Right atrium auricular region (tissue), 2 donors: ENCODE measurements at regions not wholly inside any gene's neighbourhood (a gene's known extent, or its start where the extent isn't known, plus 50 kb on each side); places are given as distances from the start of the nearest gene placed in this dataset.
A peak's percentile ranks its signal among the peaks of the same experiment; 100 is the strongest.

Source experiments
- DNase-seq: peaks from one replicate; pipeline ENCODE4 v3.0.0-alpha.2; 2019; ENCODE audit warnings: low spot score
- H3K27ac ChIP-seq, 2 donors: fragments of 200-600 bp; sonication (generic); 1 replicate in 1 of 2; 2 replicates in 1 of 2; pipeline ENCODE4 v1.5.1; 2016 to 2019
- H3K27me3 ChIP-seq, 2 donors: fragments of 200-600 bp; sonication (generic); one replicate each; pipeline versions ENCODE4 v1.5.1 to v1.6.0; 2017 to 2019
- H3K36me3 ChIP-seq: fragments of 200-600 bp; sonication (generic); one replicate; pipeline ENCODE4 v1.5.1; 2016
- H3K4me1 ChIP-seq, 2 donors: fragments of 200-600 bp; sonication (generic); one replicate each; pipeline versions ENCODE4 v1.5.1 to v1.6.0; 2017 to 2019
- H3K4me3 ChIP-seq, 2 donors: fragments of 200-600 bp; sonication (generic); 1 replicate in 1 of 2; 2 replicates in 1 of 2; pipeline ENCODE4 v1.5.1; 2017 to 2019; ENCODE audit warnings: mild to moderate bottlenecking in 1 of 2, moderate library complexity in 1 of 2
- H3K9me3 ChIP-seq, 2 donors: fragments of 200-600 bp; sonication (generic); one replicate each; pipeline ENCODE4 v1.5.1; 2019
- TF ChIP-seq, protein P1 (sequence below), 2 donors: fragments of 200-600 bp; sonication (generic); IDR thresholded peaks; one replicate each; pipeline ENCODE4 v1.5.1; 2019; ENCODE audit warnings: antibody characterized with exemption in 2 of 2

DNA sequence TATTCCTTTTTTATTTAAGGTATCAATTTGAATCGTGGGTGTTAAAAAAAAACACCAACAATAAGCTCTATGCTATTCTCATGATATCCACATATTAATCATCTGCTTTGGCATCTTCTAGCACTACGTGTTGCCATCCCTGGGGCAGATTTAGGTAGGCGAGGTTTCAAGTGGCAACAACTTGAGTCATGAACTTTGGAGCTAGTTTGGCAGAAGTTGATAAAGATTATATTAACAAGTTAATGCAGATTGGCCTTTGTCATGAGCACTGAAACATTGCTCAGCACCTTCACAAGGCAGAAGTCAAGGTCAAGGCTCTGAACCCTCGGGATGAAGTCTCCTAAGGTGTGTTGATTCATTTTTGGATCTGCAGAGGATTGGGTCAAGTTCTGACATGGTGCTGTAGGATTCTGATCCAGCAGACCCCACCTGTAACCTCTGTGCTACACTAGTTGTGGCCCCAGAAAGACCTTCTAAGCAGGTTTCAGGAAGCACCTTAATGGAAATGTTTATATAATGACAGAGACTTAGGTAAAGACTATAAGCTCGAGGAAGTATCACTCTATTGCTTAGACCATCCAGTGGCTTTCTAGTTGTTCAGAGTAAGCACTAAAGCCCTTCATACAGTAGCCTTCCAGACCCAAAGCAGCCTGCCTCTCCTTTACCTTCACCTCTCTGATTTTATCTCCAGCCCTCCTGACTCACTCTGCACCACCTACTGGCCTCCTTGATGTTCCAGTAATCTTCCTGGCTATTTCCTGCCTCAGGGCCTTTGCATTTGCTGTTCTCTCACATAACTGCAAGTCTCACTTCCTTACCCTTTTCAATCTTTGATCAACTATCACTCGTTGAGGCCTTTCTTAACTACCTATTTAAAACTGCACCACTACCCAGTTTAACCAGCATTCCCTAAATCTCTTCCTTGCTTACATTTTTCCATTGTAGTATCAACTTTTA, 117.0 kb upstream of the SLC4A4 start:
- Histone ChIP-seq H3K4me1 (peaks cover 0 to 6% of the 10 kb centered on the region in 2 donors), H3K36me3 (no peaks in the 10 kb centered on the region), H3K9me3 (no peaks in the 10 kb centered on the region), H3K4me3 (no peak overlapping the region), H3K27ac (no peak overlapping the region), H3K27me3 (no peaks in the 10 kb centered on the region)
- no peak for DNase-seq
- TF ChIP-seq, protein P1, sequence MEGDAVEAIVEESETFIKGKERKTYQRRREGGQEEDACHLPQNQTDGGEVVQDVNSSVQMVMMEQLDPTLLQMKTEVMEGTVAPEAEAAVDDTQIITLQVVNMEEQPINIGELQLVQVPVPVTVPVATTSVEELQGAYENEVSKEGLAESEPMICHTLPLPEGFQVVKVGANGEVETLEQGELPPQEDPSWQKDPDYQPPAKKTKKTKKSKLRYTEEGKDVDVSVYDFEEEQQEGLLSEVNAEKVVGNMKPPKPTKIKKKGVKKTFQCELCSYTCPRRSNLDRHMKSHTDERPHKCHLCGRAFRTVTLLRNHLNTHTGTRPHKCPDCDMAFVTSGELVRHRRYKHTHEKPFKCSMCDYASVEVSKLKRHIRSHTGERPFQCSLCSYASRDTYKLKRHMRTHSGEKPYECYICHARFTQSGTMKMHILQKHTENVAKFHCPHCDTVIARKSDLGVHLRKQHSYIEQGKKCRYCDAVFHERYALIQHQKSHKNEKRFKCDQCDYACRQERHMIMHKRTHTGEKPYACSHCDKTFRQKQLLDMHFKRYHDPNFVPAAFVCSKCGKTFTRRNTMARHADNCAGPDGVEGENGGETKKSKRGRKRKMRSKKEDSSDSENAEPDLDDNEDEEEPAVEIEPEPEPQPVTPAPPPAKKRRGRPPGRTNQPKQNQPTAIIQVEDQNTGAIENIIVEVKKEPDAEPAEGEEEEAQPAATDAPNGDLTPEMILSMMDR (IDR thresholded peaks at IDR 0.05) = no peak

DNA sequence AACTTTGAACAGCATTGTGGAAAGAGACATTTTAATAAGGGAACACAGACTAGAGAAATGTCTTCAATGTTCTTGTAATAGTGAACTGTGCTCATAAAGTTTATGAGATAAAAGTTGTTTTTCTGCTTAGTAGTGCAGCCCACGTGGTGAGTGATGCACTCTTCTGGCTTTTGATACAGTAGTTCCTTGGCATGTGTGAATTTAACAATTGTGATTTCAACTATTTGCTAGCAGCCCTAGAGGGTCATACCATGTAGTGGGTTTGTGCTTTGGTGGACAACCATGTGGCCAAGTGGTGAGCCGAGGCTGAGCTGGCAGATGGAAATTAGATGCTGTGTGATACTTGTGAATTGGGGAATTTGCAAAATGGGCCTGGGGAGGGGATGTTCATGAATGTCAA, 116.2 kb upstream of the SLC4A4 start:
- TF ChIP-seq, protein P1 (IDR thresholded peaks at IDR 0.05) = no peak
- DNase-seq = no peak
- Histone ChIP-seq H3K27ac (no peak overlapping the region), H3K36me3 (no peaks in the 10 kb centered on the region), H3K9me3 (no peaks in the 10 kb centered on the region), H3K4me3 (no peak overlapping the region), H3K4me1 (no peaks in the 10 kb centered on the region), H3K27me3 (no peaks in the 10 kb centered on the region)

DNA sequence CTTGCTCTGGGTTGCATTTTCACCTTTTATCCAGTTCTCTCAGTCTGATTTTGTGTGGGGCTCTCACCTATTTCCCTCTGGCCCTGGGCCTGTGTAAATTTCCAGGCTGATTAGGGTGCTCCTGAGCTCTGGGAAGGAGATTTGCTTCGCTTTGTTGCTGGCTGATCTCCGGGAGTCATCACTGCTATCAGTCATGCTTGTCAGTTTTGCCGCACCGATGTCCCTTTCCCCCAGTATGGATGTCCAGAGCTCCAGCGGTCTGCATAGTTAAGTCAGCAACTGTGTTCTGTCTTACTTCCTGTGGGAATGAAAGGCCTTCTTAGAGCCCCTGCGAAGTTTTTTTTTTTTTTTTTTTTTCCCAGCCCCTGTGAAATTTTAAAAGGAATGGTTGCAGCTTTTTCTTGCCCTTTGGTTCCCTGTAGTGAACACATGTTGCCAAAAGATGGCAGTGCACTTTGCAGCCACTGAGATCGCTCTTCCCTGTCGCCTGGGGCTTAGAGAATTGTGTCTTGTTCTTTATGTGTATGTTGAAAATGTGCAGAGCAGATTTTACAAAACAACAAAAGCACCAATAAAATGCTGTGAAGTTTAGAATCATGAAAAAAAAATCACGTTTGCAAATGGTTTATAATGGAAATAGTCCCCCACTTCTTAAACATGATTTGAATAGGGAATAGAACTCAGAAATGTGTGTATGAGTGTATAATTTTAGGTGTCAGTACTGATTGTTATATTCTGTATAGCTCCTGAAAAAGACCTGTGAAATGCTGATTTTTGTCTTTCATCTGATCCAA, 109.1 kb upstream of the SLC4A4 start:
- peak overlapping the region in 1 of 2 donors; percentile 1 for H3K4me3 ChIP-seq
- no peaks in the 10 kb centered on the region for H3K27me3 ChIP-seq
- TF ChIP-seq, protein P1 (IDR thresholded peaks at IDR 0.05) = peak; percentile 64 to 76
- H3K36me3 ChIP-seq = no peaks in the 10 kb centered on the region
- H3K4me1 ChIP-seq = peaks cover 0 to 33% of the 10 kb centered on the region in 2 donors
- peak overlapping the region in 1 of 2 donors; percentile 82 for H3K27ac ChIP-seq
- H3K9me3 ChIP-seq = no peaks in the 10 kb centered on the region
- no peak for DNase-seq

DNA sequence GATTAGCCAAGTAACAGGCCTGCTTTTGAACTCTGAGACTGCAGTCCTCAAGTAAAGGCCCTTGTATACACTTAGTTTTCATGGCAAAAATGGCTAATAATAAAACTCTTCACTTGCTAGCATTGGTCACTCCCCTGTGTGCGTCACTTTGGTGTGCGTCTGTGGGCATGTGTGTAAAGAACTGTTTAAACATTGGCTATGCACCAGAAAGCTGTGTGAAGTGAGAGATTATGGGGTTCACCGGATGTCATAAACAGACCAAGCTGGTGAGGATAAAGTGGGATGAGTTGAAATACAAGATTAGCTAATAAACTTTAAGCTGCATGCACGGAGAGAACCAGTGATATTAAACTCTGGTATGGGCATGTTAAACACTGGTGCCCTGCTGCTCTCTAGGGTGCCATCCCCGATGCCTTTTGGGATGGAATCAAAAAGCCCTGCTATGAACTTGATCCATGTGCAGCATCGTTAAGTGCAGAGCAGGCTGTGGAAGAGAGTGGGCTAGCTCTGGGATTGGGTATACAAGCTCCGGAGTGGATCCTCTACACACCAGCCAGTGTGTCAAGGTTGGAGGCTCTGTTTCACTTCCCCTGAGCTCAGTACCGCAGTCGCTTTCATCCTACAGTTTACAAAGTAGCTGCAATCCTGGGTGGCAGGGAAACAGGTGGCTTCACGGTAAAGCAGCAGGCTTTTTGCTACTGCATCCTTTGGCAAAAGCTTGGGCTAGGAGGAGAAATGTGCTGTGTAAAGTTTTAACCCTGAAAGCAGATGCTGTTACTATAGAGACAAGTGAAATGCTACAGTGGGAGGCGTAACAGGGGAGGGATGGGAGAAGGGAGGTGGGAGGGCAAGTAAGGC, 108.3 kb upstream of the SLC4A4 start:
- TF ChIP-seq, protein P1 (IDR thresholded peaks at IDR 0.05) = no peak
- no peak for DNase-seq
- Histone ChIP-seq H3K36me3 (no peaks in the 10 kb centered on the region), H3K4me1 (peaks cover 0 to 38% of the 10 kb centered on the region in 2 donors), H3K9me3 (no peaks in the 10 kb centered on the region), H3K27me3 (no peaks in the 10 kb centered on the region), H3K4me3 (peak overlapping the region in 1 of 2 donors; percentile 20), H3K27ac (peak overlapping the region; percentile 72 to 82)
